IMR-90 (cell line): ENCODE measurements at regions not wholly inside any gene's neighbourhood (a gene's known extent, or its start where the extent isn't known, plus 50 kb on each side); places are given as distances from the start of the nearest gene placed in this dataset.
"Not testable (repeated sequence)": the region's sequence is repeated elsewhere in the genome, so short reads cannot be mapped to it uniquely, and the experiment has no call there.

Experiments used
- ATAC-seq: fragments of 200-7000 bp; cut with Tn5 transposase; 2 replicates; pipeline ENCODE4 v1.9.1; 2020; ENCODE audit warnings: low read depth, mild to moderate bottlenecking, moderate library complexity
- BruUV-seq: library from RNA; stranded (reverse); fragments of 400-500 nt; replicated peaks from 2 replicates; lab custom pipeline; 2021; lab: Mats Ljungman, UMichigan
- CTCF ChIA-PET: fragments of 300-600 bp; formaldehyde crosslinking; extraction: SDS; loops from one replicate; lab custom pipeline; 2021; ENCODE audit warnings: antibody characterized with exemption; lab: Yijun Ruan, JAX
- POLR2A ChIA-PET: fragments of 300-600 bp; sonication (Branson Sonifier 250); formaldehyde crosslinking; loops from one replicate; lab custom pipeline; 2022; ENCODE audit warnings: antibody characterized with exemption; ENCODE audit not compliant: unreplicated experiment; lab: Charles Lee
- DNase-seq: peaks from one replicate; pipeline ENCODE4 v3.0.0; 2013
- H2AFZ ChIP-seq: replicated peaks from 2 replicates; pipeline ENCODE3; 2013; ENCODE audit warnings: low read length, mild to moderate bottlenecking; ENCODE audit not compliant: poor library complexity
- H2AK5ac ChIP-seq: 2 replicates; pipeline ENCODE4 v1.6.1; 2013; ENCODE audit warnings: low read depth, low read length, inconsistent platforms
- H2AK9ac ChIP-seq: replicated peaks from 2 replicates; pipeline ENCODE3; 2013; ENCODE audit warnings: mild to moderate bottlenecking, low read depth, low read length, moderate library complexity; ENCODE audit not compliant: poor library complexity
- H2BK120ac ChIP-seq: 2 replicates; pipeline ENCODE4 v1.6.1; 2013; ENCODE audit warnings: low read depth, low read length, inconsistent platforms
- H2BK15ac ChIP-seq: 3 replicates; pipeline ENCODE4 v1.6.1; 2013; ENCODE audit warnings: low read depth, low read length, inconsistent platforms
- H2BK20ac ChIP-seq: 2 replicates; pipeline ENCODE4 v1.6.1; 2013; ENCODE audit warnings: low read depth, mild to moderate bottlenecking, inconsistent platforms, low read length, moderate library complexity
- H2BK5ac ChIP-seq: 2 replicates; pipeline ENCODE4 v1.6.1; 2013; ENCODE audit warnings: mild to moderate bottlenecking, low read depth, low read length, inconsistent platforms; ENCODE audit not compliant: poor library complexity, severe bottlenecking
- H3K14ac ChIP-seq: replicated peaks from 2 replicates; pipeline ENCODE4 v1.6.1; 2013; ENCODE audit warnings: low read depth, low read length, inconsistent platforms
- H3K18ac ChIP-seq: 2 replicates; pipeline ENCODE4 v1.6.1; 2013; ENCODE audit warnings: low read depth, low read length, control low read depth
- H3K23ac ChIP-seq: 2 replicates; pipeline ENCODE4 v1.6.1; 2013; ENCODE audit warnings: low read depth, low read length, inconsistent platforms
- H3K27ac ChIP-seq: 2 replicates; pipeline ENCODE4 v1.5.1; 2013; ENCODE audit warnings: mild to moderate bottlenecking, control low read depth, low read length; ENCODE audit not compliant: insufficient read depth
- H3K27me3 ChIP-seq: 2 replicates; pipeline ENCODE4 v1.6.1; 2013; ENCODE audit warnings: low read length; ENCODE audit not compliant: control insufficient read depth, insufficient read depth
- H3K36me3 ChIP-seq: 2 replicates; pipeline ENCODE4 v1.6.1; 2013; ENCODE audit warnings: low read length, mixed read lengths; ENCODE audit not compliant: control insufficient read depth, insufficient read depth
- H3K4ac ChIP-seq: 2 replicates; pipeline ENCODE4 v1.6.1; 2013; ENCODE audit warnings: low read depth, low read length, inconsistent platforms
- H3K4me1 ChIP-seq: 2 replicates; pipeline ENCODE4 v1.6.1; 2013; ENCODE audit warnings: low read length, mixed read lengths; ENCODE audit not compliant: control insufficient read depth, insufficient read depth
- H3K4me2 ChIP-seq: 2 replicates; pipeline ENCODE4 v1.6.1; 2013; ENCODE audit warnings: low read depth, mild to moderate bottlenecking, control low read depth, low read length, moderate library complexity
- H3K4me3 ChIP-seq: 2 replicates; pipeline ENCODE4 v1.5.1; 2013; ENCODE audit warnings: low read depth, mild to moderate bottlenecking, control low read depth, low read length, moderate library complexity; ENCODE audit not compliant: insufficient read depth
- H3K56ac ChIP-seq: 2 replicates; pipeline ENCODE4 v1.6.1; 2013; ENCODE audit warnings: low read length, inconsistent platforms; ENCODE audit not compliant: insufficient read depth; ENCODE audit errors: extremely low read depth
- H3K79me1 ChIP-seq, 2 experiments: 2 replicates each; pipeline ENCODE4 v1.6.1; 2013; ENCODE audit warnings: low read length in 2 of 2, inconsistent platforms in 1 of 2, low read depth in 1 of 2
- H3K9ac ChIP-seq: 2 replicates; pipeline ENCODE4 v1.6.1; 2013; ENCODE audit warnings: low read depth, low read length, control low read depth
- H3K9me1 ChIP-seq: 2 replicates; pipeline ENCODE4 v1.6.1; 2013; ENCODE audit warnings: low read length, inconsistent platforms; ENCODE audit not compliant: insufficient read depth
- H3K9me3 ChIP-seq: 2 replicates; pipeline ENCODE4 v1.6.1; 2013; ENCODE audit warnings: low read length; ENCODE audit not compliant: control insufficient read depth, insufficient read depth
- H4K20me1 ChIP-seq: 2 replicates; pipeline ENCODE4 v1.6.1; 2013; ENCODE audit warnings: low read length, inconsistent platforms; ENCODE audit not compliant: insufficient read depth
- H4K5ac ChIP-seq: 2 replicates; pipeline ENCODE4 v1.6.1; 2013; ENCODE audit warnings: mild to moderate bottlenecking, low read depth, low read length, control low read depth
- H4K8ac ChIP-seq, 2 experiments: 2 replicates each; pipeline ENCODE4 v1.6.1; 2013; ENCODE audit warnings: low read depth in 2 of 2, low read length in 2 of 2, control low read depth in 1 of 2, inconsistent platforms in 1 of 2
- H4K91ac ChIP-seq: 2 replicates; pipeline ENCODE4 v1.6.1; 2013; ENCODE audit warnings: low read depth, low read length, inconsistent platforms; ENCODE audit not compliant: insufficient read depth
- BHLHE40 ChIP-seq: fragments of 150-350 bp; IDR thresholded peaks from 2 replicates; pipeline ENCODE4 v1.6.1; 2016; ENCODE audit warnings: mild to moderate bottlenecking, low read depth, low read length
- CTCF ChIP-seq: conservative IDR thresholded peaks from 2 replicates; pipeline ENCODE4 v1.5.1; 2012; ENCODE audit warnings: mild to moderate bottlenecking, low read depth, low read length, improper control_type of control experiment
- FOS ChIP-seq: fragments of 150-350 bp; IDR thresholded peaks from 2 replicates; pipeline ENCODE4 v1.6.1; 2016; ENCODE audit warnings: low read depth, low read length
- MAZ ChIP-seq: IDR thresholded peaks from 2 replicates; pipeline ENCODE4 v1.6.1; 2012; ENCODE audit warnings: low read depth, mild to moderate bottlenecking, low read length, improper control_type of control experiment, moderate library complexity, borderline replicate concordance
- NFE2L2 ChIP-seq: fragments of 150-350 bp; IDR thresholded peaks from 2 replicates; pipeline ENCODE4 v1.6.1; 2016; ENCODE audit warnings: low read depth, mild to moderate bottlenecking, low read length
- WGBS, 2 experiments: methylation state at CpG; one replicate each; pipeline versions ENCODE4 v1.1.5 to v1.1.7; 2013; ENCODE audit warnings: missing lambda C conversion rate in 2 of 2; ENCODE audit not compliant: insufficient read length in 1 of 2; ENCODE audit errors: extremely low coverage in 2 of 2; 5-methylcytosine and 5-hydroxymethylcytosine counted together
- dilution Hi-C: fragments of 300-500 bp; cut with HindIII; formaldehyde crosslinking; loops from one replicate; pipeline ENCODE4 v1.14.3; 2018; ENCODE audit warnings: low sequenced_read_pairs; ENCODE audit not compliant: unreplicated experiment
- in situ Hi-C: fragments of 300-500 bp; cut with MboI; formaldehyde crosslinking; loops from 3 replicates; pipeline ENCODE4 v1.14.3; 2019; ENCODE audit warnings: low sequenced_read_pairs, inconsistent platforms, mixed read lengths
- intact Hi-C: fragments of 100-400 bp; cut with micrococcal nuclease; formaldehyde crosslinking; loops from 2 replicates; pipeline ENCODE4 v1.10.0; 2022

- Histone ChIP-seq H4K20me1 (no peaks in the 10 kb centered on the region), H2BK120ac (no peak overlapping the region), H2BK20ac (no peak overlapping the region), H3K4me2 (no peak overlapping the region), H3K9me1 (no peaks in the 10 kb centered on the region), H3K27me3 (no peaks in the 10 kb centered on the region), H2AK9ac (no peak overlapping the region), H2BK5ac (no peak overlapping the region), H3K36me3 (no peaks in the 10 kb centered on the region), H4K8ac (no peak overlapping the region), H3K27ac (no peak overlapping the region), H3K79me1 (no peaks in the 10 kb centered on the region), H3K18ac (no peak overlapping the region), H3K14ac (no peak overlapping the region), H3K9ac (no peak overlapping the region), H2AK5ac (no peak overlapping the region), H4K91ac (no peak overlapping the region), H2AFZ (no peak overlapping the region), H3K9me3 (peaks cover 3% of the 10 kb centered on the region), H3K56ac (no peak overlapping the region), H3K4me1 (no peaks in the 10 kb centered on the region), H3K4me3 (no peak overlapping the region), H2BK15ac (no peak overlapping the region), H4K5ac (no peak overlapping the region), H3K23ac (no peak overlapping the region), H3K4ac (no peak overlapping the region)
- intact Hi-C loops: no loop called here
- DNase-seq: no peak
- BruUV-seq: no TSS peak
- ChIA-PET POLR2A (no interaction called here), CTCF (no interaction called here)
- TF ChIP-seq MAZ (no peak), CTCF (no peak), BHLHE40 (no peak), NFE2L2 (no peak), FOS (no peak)
- 33% methylated on average over 1 of the region's 3 CpGs; no CpG with 5 or more reads in 1 of the 2 experiments for WGBS, 2 experiments
- in situ Hi-C loops: no loop called here
- ATAC-seq: no peak
- dilution Hi-C loops: no loop called here
Measured at GRCh38 chr13:58343076-58343475, 711.5 kb downstream of the PCDH17 start.

GRCh38 chr13:58352100-58352499 is 720.6 kb downstream of the PCDH17 start:
- H3K9me1 ChIP-seq, H3K36me3 ChIP-seq, H3K23ac ChIP-seq, H4K91ac ChIP-seq, ATAC-seq, H2AFZ ChIP-seq, H2BK20ac ChIP-seq, H3K9me3 ChIP-seq, H2BK15ac ChIP-seq, H3K4me3 ChIP-seq, H2BK120ac ChIP-seq, H3K79me1 ChIP-seq, H3K18ac ChIP-seq, H3K4ac ChIP-seq, dilution Hi-C loops, H4K20me1 ChIP-seq, H4K8ac ChIP-seq, DNase-seq, in situ Hi-C loops, H3K14ac ChIP-seq, H4K5ac ChIP-seq, H3K56ac ChIP-seq, H3K4me1 ChIP-seq, H2AK9ac ChIP-seq, CTCF ChIA-PET, H3K9ac ChIP-seq, intact Hi-C loops, POLR2A ChIA-PET, H2BK5ac ChIP-seq, BruUV-seq, H2AK5ac ChIP-seq, H3K4me2 ChIP-seq, H3K27me3 ChIP-seq, H3K27ac ChIP-seq: not testable (repeated sequence)
- WGBS, 2 experiments: 60% methylated on average over 3 of the region's 9 CpGs; no CpG with 5 or more reads in 1 of the 2 experiments
